GM21529 (cell line): ENCODE measurements at regions not wholly inside any gene's neighbourhood (a gene's known extent, or its start where the extent isn't known, plus 50 kb on each side); places are given as distances from the start of the nearest gene placed in this dataset.
A peak's percentile ranks its signal among the peaks of the same experiment; 100 is the strongest.
"Not testable (repeated sequence)": the region's sequence is repeated elsewhere in the genome, so short reads cannot be mapped to it uniquely, and the experiment has no call there.

Experiments
- ATAC-seq: cut with Tn5 transposase; IDR thresholded peaks from one replicate; pipeline ENCODE4 v1.9.1; 2021; ENCODE audit not compliant: unreplicated experiment

- ATAC-seq = no peak
These were observed 529.2 kb downstream of the RAPGEF2 start for GRCh38 chr4:159632031-159632430.

- ATAC-seq = no peak
These were observed 536.9 kb downstream of the RAPGEF2 start for GRCh38 chr4:159639671-159640323.

GRCh38 chr4:159649237-159649636 is 546.4 kb downstream of the RAPGEF2 start:
- ATAC-seq = no peak

DNA sequence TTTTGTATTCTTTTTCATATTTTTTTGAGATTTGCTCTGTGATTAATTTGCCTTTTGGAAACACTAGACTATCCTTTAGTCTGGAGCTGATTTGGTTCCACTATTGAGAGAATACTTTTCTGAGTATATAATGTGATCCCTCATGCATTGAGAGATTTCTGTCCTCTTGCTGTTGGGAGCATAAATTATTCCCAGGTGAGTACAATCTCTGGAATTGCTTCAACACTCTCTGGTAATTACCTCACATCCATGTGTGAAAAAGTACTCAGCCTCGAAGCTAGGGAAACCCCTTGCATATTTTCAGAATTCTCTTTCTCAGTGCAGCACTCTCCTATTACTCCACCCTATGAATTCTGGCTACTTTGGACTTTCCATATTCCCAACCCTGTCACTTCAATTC is 550.0 kb downstream of the RAPGEF2 start:
- ATAC-seq = no peak

GRCh38 chr4:159655547-159655946 is 552.7 kb downstream of the RAPGEF2 start:
- no peak for ATAC-seq

DNA sequence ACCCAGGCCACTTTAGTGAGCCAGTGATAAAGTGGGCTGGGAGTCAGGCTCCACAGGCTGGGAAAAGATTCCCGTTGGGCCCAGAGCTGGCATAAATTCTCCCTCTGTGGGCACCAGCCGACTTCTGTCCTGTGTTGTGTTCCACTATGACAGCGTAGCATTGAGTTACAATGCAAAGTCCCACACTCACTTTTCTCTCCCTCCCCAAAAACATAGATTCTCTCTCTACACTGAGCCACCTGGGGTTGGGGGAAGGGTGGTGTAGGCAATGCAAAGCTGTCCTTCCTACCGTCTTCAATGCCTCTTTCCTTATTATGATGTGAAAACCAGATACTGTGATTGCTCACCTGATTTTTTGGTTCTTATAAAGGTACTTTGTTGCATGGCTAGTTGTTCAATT is 566.2 kb downstream of the RAPGEF2 start:
- no peak for ATAC-seq

DNA sequence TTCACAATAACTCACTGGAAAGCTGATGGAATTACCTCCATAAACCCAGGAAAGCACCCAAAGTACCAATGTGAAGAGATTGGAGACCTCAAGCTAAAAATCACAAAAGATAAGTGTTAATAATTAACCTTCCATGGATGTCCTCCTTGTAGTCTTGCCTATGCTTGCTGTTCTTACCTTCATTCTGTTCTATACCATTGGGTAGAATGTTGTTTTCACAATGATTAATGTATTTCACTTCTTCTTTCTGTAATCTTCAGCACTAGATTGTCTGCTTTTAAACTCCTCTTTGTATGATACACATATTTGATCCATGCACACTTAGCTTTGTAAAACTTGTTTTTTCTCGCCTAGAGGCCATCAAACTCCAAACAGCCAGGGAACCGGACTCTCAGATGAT is 570.3 kb downstream of the RAPGEF2 start:
- ATAC-seq = peak; percentile 50

DNA sequence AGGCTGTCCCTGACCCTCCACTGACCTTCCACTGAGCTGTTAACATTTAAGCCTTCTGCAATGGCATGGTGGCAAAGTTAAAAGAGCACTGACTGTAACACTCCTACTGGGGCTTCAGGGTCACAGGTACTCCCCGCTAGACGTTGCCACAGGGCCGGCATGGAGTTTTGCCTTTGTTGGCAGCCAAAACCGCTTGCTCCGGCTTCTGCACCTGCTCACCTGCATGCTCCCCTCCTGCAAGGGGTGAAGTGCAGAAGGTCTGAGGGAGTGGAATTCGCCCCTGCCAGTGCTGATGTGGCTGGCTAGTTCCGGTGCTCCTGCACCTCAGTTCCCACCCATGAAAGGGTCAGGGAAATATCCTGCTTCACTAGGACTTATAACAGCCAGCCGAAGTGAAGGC is 571.4 kb downstream of the RAPGEF2 start:
- ATAC-seq = no peak

GRCh38 chr4:159677521-159677920 is 574.6 kb downstream of the RAPGEF2 start:
- no peak for ATAC-seq

GRCh38 chr4:159682996-159683395 is 580.1 kb downstream of the RAPGEF2 start:
- no peak for ATAC-seq

DNA sequence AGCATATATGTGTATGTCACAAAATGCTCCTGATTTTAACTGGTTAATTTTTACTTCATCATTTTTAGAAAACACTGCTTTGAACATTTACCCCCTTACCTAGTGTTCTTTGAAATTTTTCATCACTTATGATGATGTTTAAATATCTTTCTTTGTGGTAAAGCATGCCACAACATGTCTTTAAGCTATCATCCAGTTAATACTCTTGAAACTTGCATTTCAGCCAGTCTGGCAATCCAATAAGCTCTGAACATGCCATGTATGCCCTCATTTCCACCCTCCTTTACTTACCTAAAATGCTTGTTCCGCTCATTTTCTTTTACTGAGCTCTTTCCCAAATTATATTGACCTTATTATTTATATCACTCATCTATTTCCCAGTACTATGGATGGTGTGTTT is 581.2 kb downstream of the RAPGEF2 start:
- no peak for ATAC-seq

GRCh38 chr4:159685340-159686092 is 582.6 kb downstream of the RAPGEF2 start:
- ATAC-seq = no peak

- ATAC-seq = no peak
These were observed 586.6 kb downstream of the RAPGEF2 start for GRCh38 chr4:159689526-159689925.

- ATAC-seq = no peak
These were observed 594.7 kb downstream of the RAPGEF2 start for GRCh38 chr4:159697322-159698283.

GRCh38 chr4:159698336-159698735 is 595.5 kb downstream of the RAPGEF2 start:
- no peak for ATAC-seq

- no peak for ATAC-seq
These were observed 599.3 kb downstream of the RAPGEF2 start for GRCh38 chr4:159702200-159702599.

- no peak for ATAC-seq
These were observed 602.5 kb downstream of the RAPGEF2 start for GRCh38 chr4:159705334-159705733.

GRCh38 chr4:159706704-159707103 is 603.8 kb downstream of the RAPGEF2 start:
- no peak for ATAC-seq

DNA sequence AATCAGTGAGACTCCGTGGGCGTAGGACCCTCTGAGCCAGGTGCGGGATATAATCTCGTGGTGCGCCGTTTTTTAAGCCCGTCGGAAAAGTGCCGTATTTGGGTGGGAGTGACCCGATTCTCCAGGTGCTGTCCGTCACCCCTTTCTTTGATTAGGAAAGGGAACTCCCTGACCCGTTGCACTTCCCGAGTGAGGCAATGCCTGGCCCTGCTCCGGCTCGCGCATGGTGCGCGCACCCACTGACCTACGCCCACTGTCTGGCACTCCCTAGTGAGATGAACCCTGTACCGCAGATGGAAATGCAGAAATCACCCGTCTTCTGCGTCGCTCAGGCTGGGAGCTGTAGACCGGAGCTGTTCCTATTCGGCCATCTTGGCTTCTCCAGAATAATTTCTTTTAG is 612.3 kb downstream of the RAPGEF2 start:
- not testable (repeated sequence) for ATAC-seq

GRCh38 chr4:159719531-159719930 is 616.7 kb downstream of the RAPGEF2 start:
- no peak for ATAC-seq

DNA sequence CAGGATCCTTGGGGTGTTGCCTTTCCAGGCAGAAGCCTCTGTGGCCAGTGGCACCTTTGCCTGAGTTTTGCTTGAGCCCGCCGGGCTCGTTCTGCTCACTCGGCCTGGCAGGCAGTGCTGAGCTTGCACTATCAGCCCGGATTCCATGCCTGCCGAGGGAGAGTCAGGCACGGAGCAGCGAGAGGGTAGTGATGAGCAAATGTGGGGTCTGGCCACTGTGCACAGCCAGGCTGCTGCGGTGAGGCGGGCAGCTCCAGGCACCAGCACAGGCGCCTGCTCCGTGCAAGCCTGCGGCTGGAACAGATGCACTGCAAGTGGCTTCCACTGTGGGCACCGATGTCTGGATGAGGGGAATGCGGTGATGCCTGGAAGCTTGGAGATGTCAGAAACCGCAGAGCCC is 619.2 kb downstream of the RAPGEF2 start:
- no peak for ATAC-seq

DNA sequence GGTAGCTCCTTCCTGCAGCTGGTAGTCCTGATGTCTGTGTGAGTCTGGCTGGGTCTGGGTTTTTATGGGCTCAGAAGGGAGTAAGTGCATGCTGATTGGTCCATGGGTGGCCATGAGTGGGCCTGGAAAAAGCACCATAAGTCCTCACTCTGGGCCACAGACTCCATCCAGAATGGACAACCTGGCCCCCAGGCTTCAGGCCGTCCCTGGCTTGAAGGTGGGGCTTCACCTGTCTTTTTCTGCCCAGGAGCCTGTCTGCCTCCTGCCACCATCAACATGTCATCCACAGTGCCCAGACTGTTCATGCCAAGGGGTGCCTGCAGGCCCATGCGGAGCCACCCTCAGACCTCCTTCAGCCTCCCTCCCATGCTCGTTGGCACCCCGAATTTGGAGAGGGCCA is 620.0 kb downstream of the RAPGEF2 start:
- ATAC-seq = no peak
